Right lobe of liver (tissue), 6 donors: ENCODE measurements at regions not wholly inside any gene's neighbourhood (a gene's known extent, or its start where the extent isn't known, plus 50 kb on each side); places are given as distances from the start of the nearest gene placed in this dataset.
"Not testable (repeated sequence)": the region's sequence is repeated elsewhere in the genome, so short reads cannot be mapped to it uniquely, and the experiment has no call there.

Experiments used
- ATAC-seq, 4 donors: fragments of 200-7000 bp; cut with Tn5 transposase; one replicate each; pipeline ENCODE4 v1.9.1; 2020; ENCODE audit warnings: mild to moderate bottlenecking in 4 of 4, moderate library complexity in 4 of 4
- DNase-seq, 3 donors: peaks; one replicate each; pipeline ENCODE4 v3.0.0-alpha.2; 2020
- H3K27ac ChIP-seq, 3 donors: fragments of 200-600 bp; one replicate each; pipeline ENCODE4 v1.8.0; 2022
- H3K27me3 ChIP-seq, 2 donors: fragments of 200-600 bp; one replicate each; pipeline ENCODE4 v1.8.0; 2022
- H3K36me3 ChIP-seq, 4 donors: fragments of 200-600 bp; sonication (generic) in 1 of 4; one replicate each; pipeline versions ENCODE4 v1.5.1 to v1.8.0; 2017 to 2022; ENCODE audit warnings: control low read depth in 1 of 4
- H3K4me1 ChIP-seq, 4 donors: fragments of 200-600 bp; sonication (generic) in 1 of 4; one replicate each; pipeline versions ENCODE4 v1.5.1 to v1.8.0; 2017 to 2022; ENCODE audit warnings: control low read depth in 1 of 4
- H3K4me3 ChIP-seq, 3 donors: fragments of 200-600 bp; one replicate each; pipeline ENCODE4 v1.8.0; 2022
- H3K9me3 ChIP-seq, 4 donors: fragments of 200-600 bp; sonication (generic) in 1 of 4; one replicate each; pipeline versions ENCODE4 v1.5.1 to v1.8.0; 2017 to 2022; ENCODE audit warnings: control low read depth in 1 of 4
- POLR2A ChIP-seq: fragments of 450-650 bp; IDR thresholded peaks from one replicate; pipeline ENCODE4 v1.6.1; 2017; ENCODE audit warnings: antibody characterized with exemption, mild to moderate bottlenecking
- WGBS: methylation state at CpG from one replicate; pipeline ENCODE4 v1.1.6; 2018; ENCODE audit warnings: low coverage, low lambda C conversion rate; ENCODE audit not compliant: insufficient coverage; ENCODE audit errors: missing lambda C conversion rate; 5-methylcytosine and 5-hydroxymethylcytosine counted together
- intact Hi-C, 2 donors: fragments of 100-400 bp; cut with DNase I; formaldehyde crosslinking; loops; one replicate each; pipeline versions ENCODE4 v1.11.2 to v1.14.1; 2022
- TF ChIP-seq, protein P1 (sequence below), 4 donors: fragments of 200-600 bp in 3 of 4; fragments of 450-650 bp in 1 of 4; IDR thresholded peaks; one replicate each; pipeline versions ENCODE4 v1.5.1 to v1.8.0; 2016 to 2022; ENCODE audit warnings: antibody characterized with exemption in 4 of 4, mild to moderate bottlenecking in 2 of 4
- donor health status: DM: no; HTN: yes; CAD: no.
- donor health status: DM: no; HTN: no; CAD: no.
- donor health status: DM: no; HTN: no; CAD: no.
- donor health status: DM: no; HTN: yes; CAD: no.
- donor health status: DM: no; HTN: yes; CAD: no.

GRCh38 chr1:176330782-176331181 lies 123.7 kb upstream of the COP1 start:
- Histone ChIP-seq H3K4me1 (no peaks in the 10 kb centered on the region), H3K36me3 (no peaks in the 10 kb centered on the region), H3K9me3 (no peaks in the 10 kb centered on the region), H3K4me3 (no peak overlapping the region), H3K27me3 (no peaks in the 10 kb centered on the region), H3K27ac (no peak overlapping the region)
- 12% methylated on average over 3 of the region's 3 CpGs for WGBS
- DNase-seq (no peak), ATAC-seq (no peak)
- intact Hi-C loops = no loop called here
- TF ChIP-seq, protein P1, sequence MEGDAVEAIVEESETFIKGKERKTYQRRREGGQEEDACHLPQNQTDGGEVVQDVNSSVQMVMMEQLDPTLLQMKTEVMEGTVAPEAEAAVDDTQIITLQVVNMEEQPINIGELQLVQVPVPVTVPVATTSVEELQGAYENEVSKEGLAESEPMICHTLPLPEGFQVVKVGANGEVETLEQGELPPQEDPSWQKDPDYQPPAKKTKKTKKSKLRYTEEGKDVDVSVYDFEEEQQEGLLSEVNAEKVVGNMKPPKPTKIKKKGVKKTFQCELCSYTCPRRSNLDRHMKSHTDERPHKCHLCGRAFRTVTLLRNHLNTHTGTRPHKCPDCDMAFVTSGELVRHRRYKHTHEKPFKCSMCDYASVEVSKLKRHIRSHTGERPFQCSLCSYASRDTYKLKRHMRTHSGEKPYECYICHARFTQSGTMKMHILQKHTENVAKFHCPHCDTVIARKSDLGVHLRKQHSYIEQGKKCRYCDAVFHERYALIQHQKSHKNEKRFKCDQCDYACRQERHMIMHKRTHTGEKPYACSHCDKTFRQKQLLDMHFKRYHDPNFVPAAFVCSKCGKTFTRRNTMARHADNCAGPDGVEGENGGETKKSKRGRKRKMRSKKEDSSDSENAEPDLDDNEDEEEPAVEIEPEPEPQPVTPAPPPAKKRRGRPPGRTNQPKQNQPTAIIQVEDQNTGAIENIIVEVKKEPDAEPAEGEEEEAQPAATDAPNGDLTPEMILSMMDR (IDR thresholded peaks at IDR 0.05) = no peak
- no peak for TF ChIP-seq POLR2A

DNA sequence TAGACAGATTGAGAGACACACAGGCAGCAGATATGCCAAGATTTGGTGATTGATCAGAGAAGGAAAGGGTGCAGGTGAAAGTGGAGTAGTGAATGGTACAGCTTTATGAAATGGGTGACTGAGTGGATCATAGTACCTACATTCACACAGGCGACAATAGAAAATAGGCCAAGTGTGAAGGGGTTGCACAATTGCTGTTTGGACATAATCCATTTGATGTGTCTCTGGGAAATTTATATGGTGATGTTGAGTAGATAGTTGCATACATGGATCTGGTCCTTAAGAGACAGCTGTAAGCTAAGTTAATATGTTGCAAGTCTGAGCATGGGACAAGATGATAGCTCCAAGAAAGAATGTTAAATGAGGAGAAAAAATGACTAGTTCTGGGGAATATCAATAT lies 118.6 kb upstream of the COP1 start:
- intact Hi-C loops = no loop called here
- Histone ChIP-seq H3K27ac (no peak overlapping the region), H3K27me3 (no peaks in the 10 kb centered on the region), H3K9me3 (no peaks in the 10 kb centered on the region), H3K4me1 (no peaks in the 10 kb centered on the region), H3K4me3 (no peak overlapping the region), H3K36me3 (no peaks in the 10 kb centered on the region)
- TF ChIP-seq POLR2A = no peak
- TF ChIP-seq, protein P1 (IDR thresholded peaks at IDR 0.05) = no peak
- 78% methylated on average over 1 of the region's 1 CpG for WGBS
- DNase-seq = no peak
- no peak for ATAC-seq

DNA sequence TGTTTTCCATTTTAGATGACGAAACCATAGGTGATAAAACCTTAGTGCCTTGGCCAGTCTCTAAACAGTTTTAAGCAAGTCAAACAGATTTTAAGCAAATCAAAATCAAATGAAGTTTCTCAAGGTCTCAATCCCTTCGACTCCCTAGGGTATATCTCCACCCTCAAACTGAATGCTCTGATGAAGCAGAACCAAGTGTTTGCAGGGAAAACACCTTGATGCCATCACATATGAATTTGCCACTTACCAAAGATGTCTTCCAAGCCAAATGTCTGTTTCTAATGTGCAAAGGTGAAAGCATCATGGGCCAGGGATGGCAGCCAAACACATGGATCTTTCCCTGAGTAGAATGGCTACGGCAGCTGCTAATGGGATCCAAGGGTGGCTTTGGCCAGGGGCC lies 116.4 kb upstream of the COP1 start:
- Histone ChIP-seq H3K27me3 (no peaks in the 10 kb centered on the region), H3K9me3 (no peaks in the 10 kb centered on the region), H3K4me1 (no peaks in the 10 kb centered on the region), H3K36me3 (no peaks in the 10 kb centered on the region), H3K27ac (no peak overlapping the region), H3K4me3 (no peak overlapping the region)
- TF ChIP-seq, protein P1 (IDR thresholded peaks at IDR 0.05) = no peak
- no peak for TF ChIP-seq POLR2A
- intact Hi-C loops = no loop called here
- DNase-seq = no peak
- WGBS = 59% methylated on average over 3 of the region's 3 CpGs
- ATAC-seq = no peak

- Histone ChIP-seq H3K36me3 (no peaks in the 10 kb centered on the region), H3K27ac (no peak overlapping the region), H3K27me3 (no peaks in the 10 kb centered on the region), H3K4me3 (no peak overlapping the region), H3K4me1 (no peaks in the 10 kb centered on the region), H3K9me3 (no peaks in the 10 kb centered on the region)
- ATAC-seq (no peak), DNase-seq (no peak)
- intact Hi-C loops = no loop called here
- no peak for TF ChIP-seq POLR2A
- TF ChIP-seq, protein P1 (IDR thresholded peaks at IDR 0.05) = no peak
- WGBS = 50% methylated on average over 3 of the region's 3 CpGs
Measured at GRCh38 chr1:176315519-176316220, 108.6 kb upstream of the COP1 start.

- whole genome bisulfite sequencing = no CpG with 5 or more reads among the region's 6 CpGs
- H3K36me3 ChIP-seq, H3K9me3 ChIP-seq, H3K27me3 ChIP-seq, H3K4me3 ChIP-seq, H3K27ac ChIP-seq, H3K4me1 ChIP-seq, intact Hi-C loops, ATAC-seq: not testable (repeated sequence)
- DNase-seq = peak in 1 of 3 donors; percentile 18
Measured at GRCh38 chr1:176296602-176297001, 89.5 kb upstream of the COP1 start.
